ENCODE measurements at regions not wholly inside any gene's neighbourhood (a gene's known extent, or its start where the extent isn't known, plus 50 kb on each side); places are given as distances from the start of the nearest gene placed in this dataset.

DNA sequence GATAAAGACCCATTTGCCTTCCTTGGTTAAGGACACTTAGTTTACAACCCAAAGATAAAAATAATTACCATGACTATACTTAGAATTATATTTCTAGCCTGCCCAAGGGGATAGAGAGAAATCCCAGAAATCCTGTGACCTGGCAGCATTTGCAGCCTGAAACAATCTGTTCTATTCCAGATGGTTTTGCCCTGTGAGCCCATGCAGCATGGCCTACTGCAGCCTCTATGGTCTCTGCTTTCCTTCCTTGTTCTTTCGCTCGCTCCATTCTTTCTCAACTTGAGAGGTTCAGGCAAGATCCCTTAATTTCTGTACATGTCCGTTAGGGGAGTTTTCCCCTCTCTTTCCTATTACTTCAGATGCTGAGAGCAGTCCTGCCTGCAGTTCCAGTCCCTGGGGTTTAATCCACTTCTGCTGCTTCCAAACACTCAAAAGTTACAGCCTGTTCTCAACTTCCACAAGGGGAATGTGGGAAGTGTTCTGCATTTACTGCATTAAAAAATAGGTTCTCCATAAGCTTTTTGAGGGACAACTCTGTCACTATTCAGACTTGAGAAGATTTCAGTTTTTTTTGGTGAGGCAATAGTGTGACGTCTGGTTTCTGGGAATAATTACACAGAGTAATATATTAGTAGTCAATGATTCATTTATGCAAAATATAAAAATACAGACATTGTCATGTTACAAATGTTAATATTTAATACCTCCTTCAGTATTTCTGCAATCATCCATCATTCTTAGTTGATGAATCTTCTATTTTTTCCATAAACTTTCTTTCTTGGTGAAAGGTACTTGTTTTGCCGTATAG, 80.3 kb downstream of the CDCA7 start:
- ATAC-seq (no peak), DNase-seq (no peak)
- Histone ChIP-seq H3K4me1 (ENCODE audit: insufficient read depth, low read length) (peaks cover 21% of the 10 kb centered on the region), H3K9ac (ENCODE audit: low read length) (no peak overlapping the region), H2AFZ (ENCODE audit: low read length) (no peak overlapping the region), H3K9me2 (replicated peaks; ENCODE audit: low read length) (no peaks in the 10 kb centered on the region), H3F3A (ENCODE audit: low read length, unreplicated experiment) (no peaks in the 10 kb centered on the region), H3K27ac (ENCODE audit: low read length) (no peak overlapping the region), H3K36me3 (ENCODE audit: low read depth, low read length) (no peaks in the 10 kb centered on the region), H3K9me3 (ENCODE audit: low read length) (no peaks in the 10 kb centered on the region), H3K4me3 (ENCODE audit: low read length) (no peak overlapping the region), H3K79me2 (ENCODE audit: low read length) (no peaks in the 10 kb centered on the region), H4K20me1 (ENCODE audit: low read length) (no peaks in the 10 kb centered on the region), H3K4me2 (ENCODE audit: low read length) (no peak overlapping the region), H3K27me3 (ENCODE audit: low read length) (no peaks in the 10 kb centered on the region)
- TF ChIP-seq EZH2phosphoT487 (IDR thresholded peaks at IDR 0.05; ENCODE audit: borderline replicate concordance, low read length) (no peak), EZH2 (IDR thresholded peaks at IDR 0.05; ENCODE audit: low read length, unreplicated experiment) (no peak)
- TF ChIP-seq, protein P1, sequence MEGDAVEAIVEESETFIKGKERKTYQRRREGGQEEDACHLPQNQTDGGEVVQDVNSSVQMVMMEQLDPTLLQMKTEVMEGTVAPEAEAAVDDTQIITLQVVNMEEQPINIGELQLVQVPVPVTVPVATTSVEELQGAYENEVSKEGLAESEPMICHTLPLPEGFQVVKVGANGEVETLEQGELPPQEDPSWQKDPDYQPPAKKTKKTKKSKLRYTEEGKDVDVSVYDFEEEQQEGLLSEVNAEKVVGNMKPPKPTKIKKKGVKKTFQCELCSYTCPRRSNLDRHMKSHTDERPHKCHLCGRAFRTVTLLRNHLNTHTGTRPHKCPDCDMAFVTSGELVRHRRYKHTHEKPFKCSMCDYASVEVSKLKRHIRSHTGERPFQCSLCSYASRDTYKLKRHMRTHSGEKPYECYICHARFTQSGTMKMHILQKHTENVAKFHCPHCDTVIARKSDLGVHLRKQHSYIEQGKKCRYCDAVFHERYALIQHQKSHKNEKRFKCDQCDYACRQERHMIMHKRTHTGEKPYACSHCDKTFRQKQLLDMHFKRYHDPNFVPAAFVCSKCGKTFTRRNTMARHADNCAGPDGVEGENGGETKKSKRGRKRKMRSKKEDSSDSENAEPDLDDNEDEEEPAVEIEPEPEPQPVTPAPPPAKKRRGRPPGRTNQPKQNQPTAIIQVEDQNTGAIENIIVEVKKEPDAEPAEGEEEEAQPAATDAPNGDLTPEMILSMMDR (conservative IDR thresholded peaks at IDR 0.05; ENCODE audit: low read depth, low read length) = no peak
- ChIA-PET POLR2A (ENCODE audit: unreplicated experiment) (no interaction called here), CTCF (no interaction called here)
- BruUV-seq (replicated peaks) = no TSS peak
- intact Hi-C loops (cut with micrococcal nuclease) = no loop called here

GRCh38 chr2:173435574-173435973, 80.9 kb downstream of the CDCA7 start:
- ChIA-PET CTCF (no interaction called here), POLR2A (ENCODE audit: unreplicated experiment) (no interaction called here)
- Histone ChIP-seq H2AFZ (ENCODE audit: low read length) (no peak overlapping the region), H3K79me2 (ENCODE audit: low read length) (no peaks in the 10 kb centered on the region), H3K9me2 (replicated peaks; ENCODE audit: low read length) (no peaks in the 10 kb centered on the region), H3K36me3 (ENCODE audit: low read depth, low read length) (no peaks in the 10 kb centered on the region), H3K4me3 (ENCODE audit: low read length) (no peak overlapping the region), H3K9ac (ENCODE audit: low read length) (no peak overlapping the region), H3F3A (ENCODE audit: low read length, unreplicated experiment) (no peaks in the 10 kb centered on the region), H3K27me3 (ENCODE audit: low read length) (no peaks in the 10 kb centered on the region), H4K20me1 (ENCODE audit: low read length) (no peaks in the 10 kb centered on the region), H3K4me1 (ENCODE audit: insufficient read depth, low read length) (peaks cover 21% of the 10 kb centered on the region), H3K27ac (ENCODE audit: low read length) (no peak overlapping the region), H3K4me2 (ENCODE audit: low read length) (no peak overlapping the region), H3K9me3 (ENCODE audit: low read length) (no peaks in the 10 kb centered on the region)
- DNase-seq (no peak), ATAC-seq (no peak)
- intact Hi-C loops (cut with micrococcal nuclease) = no loop called here
- TF ChIP-seq, protein P1 (conservative IDR thresholded peaks at IDR 0.05; ENCODE audit: low read depth, low read length) = no peak
- TF ChIP-seq EZH2 (IDR thresholded peaks at IDR 0.05; ENCODE audit: low read length, unreplicated experiment) (no peak), EZH2phosphoT487 (IDR thresholded peaks at IDR 0.05; ENCODE audit: borderline replicate concordance, low read length) (no peak)
- BruUV-seq (replicated peaks) = no TSS peak

DNA sequence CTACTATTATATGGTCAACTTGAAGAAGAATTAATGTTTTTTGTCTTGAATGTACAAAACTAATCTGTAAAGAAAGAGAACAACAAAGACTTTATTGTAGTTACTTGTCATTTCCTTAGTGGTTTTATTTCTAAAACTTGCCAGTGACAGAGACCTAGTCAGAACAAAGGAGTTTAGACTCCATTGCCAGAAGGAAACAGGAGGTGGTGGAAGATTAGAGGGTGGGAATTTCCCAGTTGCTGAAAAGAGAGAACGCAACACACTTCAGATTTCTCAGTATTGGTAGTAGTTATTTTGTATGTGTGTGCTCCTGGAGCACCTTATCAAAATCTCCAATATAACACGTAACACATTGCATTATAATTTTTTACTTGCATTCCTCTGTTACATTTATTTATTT, 81.4 kb downstream of the CDCA7 start:
- H3K4me3 ChIP-seq (ENCODE audit: low read length) = no peak overlapping the region
- POLR2A ChIA-PET (ENCODE audit: unreplicated experiment) = no interaction called here
- no peaks in the 10 kb centered on the region for H3F3A ChIP-seq (ENCODE audit: low read length, unreplicated experiment)
- H3K9ac ChIP-seq (ENCODE audit: low read length) = no peak overlapping the region
- TF ChIP-seq, protein P1 (conservative IDR thresholded peaks at IDR 0.05; ENCODE audit: low read depth, low read length) = no peak
- no peak for TF ChIP-seq EZH2phosphoT487 (IDR thresholded peaks at IDR 0.05; ENCODE audit: borderline replicate concordance, low read length)
- TF ChIP-seq EZH2 (IDR thresholded peaks at IDR 0.05; ENCODE audit: low read length, unreplicated experiment) = no peak
- CTCF ChIA-PET = no interaction called here
- H3K79me2 ChIP-seq (ENCODE audit: low read length) = no peaks in the 10 kb centered on the region
- no peak overlapping the region for H3K4me2 ChIP-seq (ENCODE audit: low read length)
- no peaks in the 10 kb centered on the region for H4K20me1 ChIP-seq (ENCODE audit: low read length)
- DNase-seq = no peak
- ATAC-seq = no peak
- H3K27ac ChIP-seq (ENCODE audit: low read length) = no peak overlapping the region
- peaks cover 21% of the 10 kb centered on the region for H3K4me1 ChIP-seq (ENCODE audit: insufficient read depth, low read length)
- no peaks in the 10 kb centered on the region for H3K9me2 ChIP-seq (replicated peaks; ENCODE audit: low read length)
- H3K9me3 ChIP-seq (ENCODE audit: low read length) = no peaks in the 10 kb centered on the region
- no peaks in the 10 kb centered on the region for H3K27me3 ChIP-seq (ENCODE audit: low read length)
- H2AFZ ChIP-seq (ENCODE audit: low read length) = no peak overlapping the region
- no peaks in the 10 kb centered on the region for H3K36me3 ChIP-seq (ENCODE audit: low read depth, low read length)
- intact Hi-C loops (cut with micrococcal nuclease) = no loop called here
- BruUV-seq (replicated peaks) = no TSS peak

Data from PC-3 (cell line).